ENCODE measurements at regions not wholly inside any gene's neighbourhood (a gene's known extent, or its start where the extent isn't known, plus 50 kb on each side); places are given as distances from the start of the nearest gene placed in this dataset.

DNA sequence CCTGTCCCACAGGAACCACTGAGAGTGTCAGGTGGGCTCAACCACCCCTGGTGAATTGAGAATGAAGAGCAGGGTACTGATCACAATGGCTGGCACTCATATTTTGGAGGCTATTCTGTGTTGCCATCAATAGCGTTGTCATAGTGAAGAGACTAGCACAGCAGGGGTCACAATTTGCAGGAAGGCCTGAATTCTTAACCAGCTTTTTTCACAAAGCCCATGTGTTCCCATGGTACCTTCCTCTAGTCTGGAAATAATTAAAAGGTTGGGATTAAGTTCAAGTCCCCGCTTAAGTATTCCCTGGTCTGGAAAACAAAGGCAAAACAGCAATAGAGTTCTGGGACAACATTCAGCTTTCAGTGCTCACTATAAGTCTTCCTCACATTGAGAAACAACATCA is 1051.7 kb downstream of the C4orf33 start:
- TF ChIP-seq SMC3 (IDR thresholded peaks at IDR 0.05; ENCODE audit: low read depth, low read length) (no peak), RFX5 (IDR thresholded peaks at IDR 0.05; ENCODE audit: low read depth, low read length) (no peak), POLR2A (IDR thresholded peaks at IDR 0.05; ENCODE audit: low read depth, low read length) (no peak), MAFK (IDR thresholded peaks at IDR 0.05; ENCODE audit: low read depth, low read length) (no peak), RCOR1 (IDR thresholded peaks at IDR 0.05; ENCODE audit: insufficient replicate concordance, low read length) (no peak), RAD21 (IDR thresholded peaks at IDR 0.05; ENCODE audit: low read length) (no peak), FOS (IDR thresholded peaks at IDR 0.05; ENCODE audit: low read depth, low read length) (no peak), BHLHE40 (IDR thresholded peaks at IDR 0.05; ENCODE audit: low read depth, low read length) (no peak)
- TF ChIP-seq, protein P1, sequence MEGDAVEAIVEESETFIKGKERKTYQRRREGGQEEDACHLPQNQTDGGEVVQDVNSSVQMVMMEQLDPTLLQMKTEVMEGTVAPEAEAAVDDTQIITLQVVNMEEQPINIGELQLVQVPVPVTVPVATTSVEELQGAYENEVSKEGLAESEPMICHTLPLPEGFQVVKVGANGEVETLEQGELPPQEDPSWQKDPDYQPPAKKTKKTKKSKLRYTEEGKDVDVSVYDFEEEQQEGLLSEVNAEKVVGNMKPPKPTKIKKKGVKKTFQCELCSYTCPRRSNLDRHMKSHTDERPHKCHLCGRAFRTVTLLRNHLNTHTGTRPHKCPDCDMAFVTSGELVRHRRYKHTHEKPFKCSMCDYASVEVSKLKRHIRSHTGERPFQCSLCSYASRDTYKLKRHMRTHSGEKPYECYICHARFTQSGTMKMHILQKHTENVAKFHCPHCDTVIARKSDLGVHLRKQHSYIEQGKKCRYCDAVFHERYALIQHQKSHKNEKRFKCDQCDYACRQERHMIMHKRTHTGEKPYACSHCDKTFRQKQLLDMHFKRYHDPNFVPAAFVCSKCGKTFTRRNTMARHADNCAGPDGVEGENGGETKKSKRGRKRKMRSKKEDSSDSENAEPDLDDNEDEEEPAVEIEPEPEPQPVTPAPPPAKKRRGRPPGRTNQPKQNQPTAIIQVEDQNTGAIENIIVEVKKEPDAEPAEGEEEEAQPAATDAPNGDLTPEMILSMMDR (conservative IDR thresholded peaks at IDR 0.05; ENCODE audit: low read depth, low read length): no peak

All from IMR-90 (cell line).